SK-N-SH treated with all-trans-retinoic acid at 6 μM for 48 hours (cell line): ENCODE measurements at regions not wholly inside any gene's neighbourhood (a gene's known extent, or its start where the extent isn't known, plus 50 kb on each side); places are given as distances from the start of the nearest gene placed in this dataset.

ENCODE experiments used
- ARNTL ChIP-seq: fragments of 450-650 bp; formaldehyde crosslinking; IDR thresholded peaks from 2 replicates; pipeline ENCODE4 v1.5.0; 2020; ENCODE audit warnings: low read depth, mild to moderate bottlenecking, moderate library complexity, borderline replicate concordance
- CSRNP3 ChIP-seq: fragments of 250-450 bp; sonication (Bioruptor Pico); IDR thresholded peaks from 2 replicates; pipeline ENCODE4 v1.5.1; 2021; ENCODE audit warnings: mild to moderate bottlenecking, moderate library complexity
- ESRRG ChIP-seq: fragments of 250-450 bp; sonication (Bioruptor Pico); IDR thresholded peaks from 2 replicates; pipeline ENCODE4 v1.6.1; 2021; ENCODE audit warnings: mild to moderate bottlenecking
- OSR1 ChIP-seq: fragments of 250-450 bp; sonication (Bioruptor Pico); IDR thresholded peaks from 2 replicates; pipeline ENCODE4 v1.8.0; 2022; ENCODE audit warnings: moderate library complexity, mild to moderate bottlenecking, inconsistent platforms
- PATZ1 ChIP-seq: fragments of 250-450 bp; sonication (Bioruptor Pico); IDR thresholded peaks from 2 replicates; pipeline ENCODE4 v1.8.0; 2020; ENCODE audit warnings: mild to moderate bottlenecking, moderate library complexity, borderline replicate concordance
- PPARA ChIP-seq: fragments of 250-450 bp; sonication (Bioruptor Pico); IDR thresholded peaks from 2 replicates; pipeline ENCODE4 v1.5.0; 2020; ENCODE audit warnings: mild to moderate bottlenecking, borderline replicate concordance
- RARB ChIP-seq: fragments of 250-450 bp; sonication (Bioruptor Pico); IDR thresholded peaks from 2 replicates; pipeline ENCODE4 v1.8.0; 2021; ENCODE audit warnings: mild to moderate bottlenecking, moderate library complexity
- SNAI2 ChIP-seq: fragments of 250-450 bp; sonication (Bioruptor Pico); IDR thresholded peaks from 2 replicates; pipeline ENCODE4 v1.5.0; 2020; ENCODE audit warnings: mild to moderate bottlenecking, moderate library complexity
- TCF4 ChIP-seq: fragments of 250-450 bp; sonication (Bioruptor Pico); IDR thresholded peaks from 2 replicates; pipeline ENCODE4 v1.8.0; 2021; ENCODE audit warnings: mild to moderate bottlenecking, moderate library complexity, borderline replicate concordance
- TSHZ2 ChIP-seq: fragments of 250-450 bp; sonication (Bioruptor Pico); IDR thresholded peaks from 2 replicates; pipeline ENCODE4 v1.5.0; 2020; ENCODE audit warnings: mild to moderate bottlenecking, moderate library complexity
- ZC3H10 ChIP-seq: fragments of 250-450 bp; sonication (Bioruptor Pico); IDR thresholded peaks from 2 replicates; pipeline ENCODE4 v1.5.1; 2021; ENCODE audit warnings: mild to moderate bottlenecking, moderate library complexity
- ZFP3 ChIP-seq: fragments of 250-450 bp; sonication (Bioruptor Pico); IDR thresholded peaks from 2 replicates; pipeline ENCODE4 v1.5.0; 2020; ENCODE audit warnings: mild to moderate bottlenecking, moderate library complexity
- ZNF565 ChIP-seq: fragments of 450-650 bp; formaldehyde crosslinking; conservative IDR thresholded peaks from 2 replicates; pipeline ENCODE4 v1.5.0; 2020; ENCODE audit warnings: low read depth, mild to moderate bottlenecking, moderate library complexity
- ZNF70 ChIP-seq: fragments of 450-650 bp; formaldehyde crosslinking; IDR thresholded peaks from 2 replicates; pipeline ENCODE4 v1.5.0; 2020; ENCODE audit warnings: mild to moderate bottlenecking, moderate library complexity

GRCh38 chr6:100126790-100127484 is 132.9 kb upstream of the MCHR2 start:
- TF ChIP-seq ZC3H10 (no peak), ESRRG (no peak), SNAI2 (CRISPR knock-in tag) (no peak), ZNF70 (CRISPR knock-in tag) (no peak), RARB (no peak), PPARA (no peak), PATZ1 (CRISPR knock-in tag) (no peak), ZNF565 (CRISPR knock-in tag) (no peak), ARNTL (CRISPR knock-in tag) (no peak), TSHZ2 (CRISPR knock-in tag) (no peak), ZFP3 (CRISPR knock-in tag) (no peak), TCF4 (CRISPR knock-in tag) (no peak), CSRNP3 (CRISPR knock-in tag) (no peak), OSR1 (no peak)
